Hepatocyte (in vitro differentiated cells): ENCODE measurements at regions not wholly inside any gene's neighbourhood (a gene's known extent, or its start where the extent isn't known, plus 50 kb on each side); places are given as distances from the start of the nearest gene placed in this dataset.

ENCODE experiments used
- DNase-seq: peaks from one replicate; pipeline ENCODE4 v3.0.0-alpha.2; 2016; ENCODE audit warnings: low spot score
- H2AFZ ChIP-seq: fragments of 200-600 bp; sonication (generic); 2 replicates; pipeline ENCODE4 v1.6.0; 2016; ENCODE audit warnings: antibody characterized with exemption, mild to moderate bottlenecking
- H3K27ac ChIP-seq: fragments of 200-600 bp; sonication (generic); 2 replicates; pipeline ENCODE4 v1.5.1; 2016; ENCODE audit warnings: mild to moderate bottlenecking
- H3K27me3 ChIP-seq: fragments of 200-600 bp; sonication (generic); 2 replicates; pipeline ENCODE4 v1.6.1; 2016
- H3K36me3 ChIP-seq: fragments of 200-600 bp; sonication (generic); replicated peaks from 2 replicates; pipeline ENCODE4 v1.5.1; 2016; ENCODE audit warnings: low read depth; ENCODE audit not compliant: insufficient read depth
- H3K4me1 ChIP-seq: fragments of 200-600 bp; sonication (generic); 2 replicates; pipeline ENCODE4 v1.5.1; 2016; ENCODE audit warnings: mild to moderate bottlenecking, moderate library complexity; ENCODE audit not compliant: insufficient read depth
- H3K4me2 ChIP-seq: fragments of 200-600 bp; sonication (generic); 2 replicates; pipeline ENCODE4 v1.6.0; 2016
- H3K4me3 ChIP-seq: fragments of 200-600 bp; sonication (generic); 2 replicates; pipeline ENCODE4 v1.5.1; 2016; ENCODE audit warnings: mild to moderate bottlenecking
- H3K79me2 ChIP-seq: fragments of 200-600 bp; sonication (generic); 2 replicates; pipeline ENCODE4 v1.6.0; 2017; ENCODE audit warnings: mild to moderate bottlenecking
- H3K9me2 ChIP-seq: fragments of 200-600 bp; sonication (generic); replicated peaks from 2 replicates; pipeline ENCODE4 v1.6.0; 2017; ENCODE audit warnings: mild to moderate bottlenecking; ENCODE audit not compliant: insufficient read depth
- H3K9me3 ChIP-seq: fragments of 200-600 bp; sonication (generic); 2 replicates; pipeline ENCODE4 v1.5.1; 2016; ENCODE audit warnings: low read depth, mild to moderate bottlenecking
- H4K20me1 ChIP-seq: fragments of 200-600 bp; sonication (generic); 2 replicates; pipeline ENCODE4 v1.6.0; 2016; ENCODE audit warnings: mild to moderate bottlenecking; ENCODE audit not compliant: insufficient read depth, poor library complexity, severe bottlenecking
- EZH2 ChIP-seq: fragments of 200-600 bp; sonication (generic); IDR thresholded peaks from 2 replicates; pipeline ENCODE4 v1.6.1; 2016; ENCODE audit warnings: antibody characterized with exemption, mild to moderate bottlenecking, borderline replicate concordance
- EZH2phosphoT487 ChIP-seq: fragments of 200-600 bp; sonication (generic); IDR thresholded peaks from one replicate; pipeline ENCODE4 v1.6.1; 2018; ENCODE audit warnings: antibody characterized with exemption, mild to moderate bottlenecking, low read depth, moderate library complexity; ENCODE audit not compliant: unreplicated experiment, severe bottlenecking
- WGBS: methylation state at CpG from one replicate; pipeline ENCODE4 v1.1.6; 2016; ENCODE audit warnings: low lambda C conversion rate; ENCODE audit errors: missing lambda C conversion rate; 5-methylcytosine and 5-hydroxymethylcytosine counted together
- TF ChIP-seq, protein P1 (sequence below): fragments of 200-600 bp; sonication (generic); IDR thresholded peaks from 2 replicates; pipeline ENCODE4 v1.5.1; 2016; ENCODE audit warnings: antibody characterized with exemption, mild to moderate bottlenecking; ENCODE audit not compliant: poor library complexity

DNA sequence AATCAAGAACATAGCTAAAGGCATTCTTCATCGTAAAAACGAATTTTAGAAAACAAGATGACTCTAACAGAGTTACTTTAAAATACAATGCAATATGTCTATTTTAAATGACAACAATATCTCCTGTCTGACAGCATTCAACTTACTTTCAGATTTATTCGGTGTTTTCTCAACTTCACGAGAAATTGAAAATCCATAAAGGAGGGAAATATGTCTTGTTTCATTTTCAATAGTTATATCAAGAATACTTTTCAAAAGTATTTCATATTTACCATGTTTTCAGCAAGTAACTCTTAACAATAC, 254.8 kb downstream of the DAD1 start:
- WGBS: 47% methylated on average over 4 of the region's 4 CpGs
- H3K79me2 ChIP-seq: no peaks in the 10 kb centered on the region

DNA sequence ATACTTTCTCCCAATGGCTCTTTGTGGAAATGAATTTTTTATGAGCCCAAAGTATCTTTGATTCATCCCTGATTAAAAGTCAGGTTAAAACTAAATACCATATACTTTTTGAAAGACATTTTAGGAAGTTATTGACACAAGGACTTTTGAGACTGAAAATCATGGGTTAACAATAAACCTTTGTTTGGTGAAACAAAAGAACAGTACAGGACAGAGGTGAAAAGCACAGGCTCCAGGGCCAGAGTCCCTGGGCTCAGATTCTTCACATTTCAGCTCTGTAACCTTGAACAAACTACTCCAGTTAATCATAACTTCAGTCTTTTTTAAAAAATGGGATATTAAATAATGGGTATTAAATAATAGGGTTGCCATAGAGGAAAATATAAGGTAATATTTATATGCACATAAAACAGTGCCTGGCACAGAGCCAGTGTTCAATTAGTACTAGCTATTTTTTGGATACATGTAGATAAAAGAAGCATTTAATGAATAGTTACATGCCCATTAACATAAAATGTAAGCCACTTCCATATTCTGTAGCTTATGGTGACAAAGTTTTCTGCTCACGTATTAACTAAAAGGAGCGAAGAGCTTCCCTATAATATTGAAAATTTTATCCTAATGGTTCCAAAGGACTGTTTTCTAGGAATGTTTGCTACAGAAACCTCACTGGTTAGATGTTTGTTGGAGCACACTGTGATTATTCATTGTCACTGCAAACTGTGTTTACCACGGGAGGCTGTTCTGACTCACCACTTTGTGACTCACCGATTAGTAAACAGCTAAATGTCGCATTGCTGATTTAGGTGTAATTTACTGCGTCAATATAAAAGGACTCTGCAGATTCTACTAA, 255.4 kb downstream of the DAD1 start:
- peak; percentile 70 for DNase-seq
- Histone ChIP-seq H3K27me3 (no peaks in the 10 kb centered on the region), H2AFZ (no peak overlapping the region), H3K9me3 (no peaks in the 10 kb centered on the region), H3K9me2 (no peaks in the 10 kb centered on the region), H3K79me2 (no peaks in the 10 kb centered on the region), H3K27ac (peak overlapping the region; percentile 9), H3K36me3 (no peaks in the 10 kb centered on the region), H4K20me1 (no peaks in the 10 kb centered on the region), H3K4me2 (no peak overlapping the region), H3K4me3 (no peak overlapping the region), H3K4me1 (peaks cover 3% of the 10 kb centered on the region)
- WGBS: 29% methylated on average over 6 of the region's 6 CpGs
- no peak for TF ChIP-seq EZH2
- TF ChIP-seq EZH2phosphoT487: no peak
- TF ChIP-seq, protein P1, sequence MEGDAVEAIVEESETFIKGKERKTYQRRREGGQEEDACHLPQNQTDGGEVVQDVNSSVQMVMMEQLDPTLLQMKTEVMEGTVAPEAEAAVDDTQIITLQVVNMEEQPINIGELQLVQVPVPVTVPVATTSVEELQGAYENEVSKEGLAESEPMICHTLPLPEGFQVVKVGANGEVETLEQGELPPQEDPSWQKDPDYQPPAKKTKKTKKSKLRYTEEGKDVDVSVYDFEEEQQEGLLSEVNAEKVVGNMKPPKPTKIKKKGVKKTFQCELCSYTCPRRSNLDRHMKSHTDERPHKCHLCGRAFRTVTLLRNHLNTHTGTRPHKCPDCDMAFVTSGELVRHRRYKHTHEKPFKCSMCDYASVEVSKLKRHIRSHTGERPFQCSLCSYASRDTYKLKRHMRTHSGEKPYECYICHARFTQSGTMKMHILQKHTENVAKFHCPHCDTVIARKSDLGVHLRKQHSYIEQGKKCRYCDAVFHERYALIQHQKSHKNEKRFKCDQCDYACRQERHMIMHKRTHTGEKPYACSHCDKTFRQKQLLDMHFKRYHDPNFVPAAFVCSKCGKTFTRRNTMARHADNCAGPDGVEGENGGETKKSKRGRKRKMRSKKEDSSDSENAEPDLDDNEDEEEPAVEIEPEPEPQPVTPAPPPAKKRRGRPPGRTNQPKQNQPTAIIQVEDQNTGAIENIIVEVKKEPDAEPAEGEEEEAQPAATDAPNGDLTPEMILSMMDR: no peak

More for the DNA sequence above, 254.8 kb downstream of the DAD1 start:
- Histone ChIP-seq H4K20me1 (no peaks in the 10 kb centered on the region), H3K36me3 (no peaks in the 10 kb centered on the region), H3K27me3 (no peaks in the 10 kb centered on the region), H3K4me2 (no peak overlapping the region), H3K9me2 (no peaks in the 10 kb centered on the region), H2AFZ (no peak overlapping the region), H3K9me3 (no peaks in the 10 kb centered on the region), H3K4me1 (peaks cover 3% of the 10 kb centered on the region), H3K4me3 (no peak overlapping the region), H3K27ac (peak overlapping the region; percentile 8)
- DNase-seq: no peak
- TF ChIP-seq, protein P1: no peak
- TF ChIP-seq EZH2: no peak
- TF ChIP-seq EZH2phosphoT487: no peak

DNA sequence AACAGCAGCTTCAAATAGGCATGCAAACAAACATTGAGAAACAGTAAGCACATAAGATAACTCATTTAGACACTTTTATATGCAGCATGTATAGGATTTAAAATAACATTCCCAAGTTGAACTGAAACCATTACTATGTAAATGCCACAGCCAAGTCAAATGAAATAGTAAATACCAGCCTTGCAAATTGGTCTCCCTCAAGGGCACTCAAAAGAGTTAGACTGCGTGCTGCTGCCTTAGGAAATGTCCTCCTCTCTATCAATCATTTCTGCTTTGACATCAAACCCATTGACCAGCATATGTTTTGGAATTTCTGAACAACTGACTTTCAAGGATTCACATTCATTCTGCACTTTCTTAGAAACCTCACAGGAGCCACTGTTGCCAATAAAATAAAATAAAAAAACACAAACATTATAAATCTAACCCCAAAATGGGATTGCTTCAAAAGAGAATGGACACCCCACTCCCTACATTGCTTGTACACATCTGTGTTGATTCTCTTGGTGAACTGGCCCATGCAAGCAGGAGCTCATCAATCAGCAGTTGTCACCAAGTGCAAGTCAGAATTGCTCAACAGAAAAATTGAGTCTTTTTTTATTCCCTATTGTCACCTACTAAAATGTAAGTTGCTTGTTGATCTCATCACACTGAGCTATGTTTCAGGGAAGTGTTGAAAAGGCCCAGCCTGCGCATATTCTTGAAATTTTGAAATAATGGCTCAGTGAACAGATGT, 256.2 kb downstream of the DAD1 start:
- no peaks in the 10 kb centered on the region for H3K79me2 ChIP-seq
- peak overlapping the region; percentile 9 for H3K27ac ChIP-seq
- no peak overlapping the region for H3K4me3 ChIP-seq
- H3K9me2 ChIP-seq: no peaks in the 10 kb centered on the region
- DNase-seq: no peak
- no peak overlapping the region for H2AFZ ChIP-seq
- no peaks in the 10 kb centered on the region for H3K4me1 ChIP-seq
- H4K20me1 ChIP-seq: no peaks in the 10 kb centered on the region
- H3K4me2 ChIP-seq: no peak overlapping the region
- TF ChIP-seq EZH2: no peak
- TF ChIP-seq, protein P1: no peak
- TF ChIP-seq EZH2phosphoT487: no peak
- no peaks in the 10 kb centered on the region for H3K27me3 ChIP-seq
- H3K9me3 ChIP-seq: no peaks in the 10 kb centered on the region
- WGBS: 70% methylated on average over 2 of the region's 2 CpGs
- no peaks in the 10 kb centered on the region for H3K36me3 ChIP-seq
